Hepatocyte (in vitro differentiated cells): ENCODE measurements at regions not wholly inside any gene's neighbourhood (a gene's known extent, or its start where the extent isn't known, plus 50 kb on each side); places are given as distances from the start of the nearest gene placed in this dataset.

Experiments
- DNase-seq: peaks from one replicate; pipeline ENCODE4 v3.0.0-alpha.2; 2016; ENCODE audit warnings: low spot score
- H2AFZ ChIP-seq: fragments of 200-600 bp; sonication (generic); 2 replicates; pipeline ENCODE4 v1.6.0; 2016; ENCODE audit warnings: antibody characterized with exemption, mild to moderate bottlenecking
- H3K27ac ChIP-seq: fragments of 200-600 bp; sonication (generic); 2 replicates; pipeline ENCODE4 v1.5.1; 2016; ENCODE audit warnings: mild to moderate bottlenecking
- H3K27me3 ChIP-seq: fragments of 200-600 bp; sonication (generic); 2 replicates; pipeline ENCODE4 v1.6.1; 2016
- H3K36me3 ChIP-seq: fragments of 200-600 bp; sonication (generic); replicated peaks from 2 replicates; pipeline ENCODE4 v1.5.1; 2016; ENCODE audit warnings: low read depth; ENCODE audit not compliant: insufficient read depth
- H3K4me1 ChIP-seq: fragments of 200-600 bp; sonication (generic); 2 replicates; pipeline ENCODE4 v1.5.1; 2016; ENCODE audit warnings: mild to moderate bottlenecking, moderate library complexity; ENCODE audit not compliant: insufficient read depth
- H3K4me2 ChIP-seq: fragments of 200-600 bp; sonication (generic); 2 replicates; pipeline ENCODE4 v1.6.0; 2016
- H3K4me3 ChIP-seq: fragments of 200-600 bp; sonication (generic); 2 replicates; pipeline ENCODE4 v1.5.1; 2016; ENCODE audit warnings: mild to moderate bottlenecking
- H3K79me2 ChIP-seq: fragments of 200-600 bp; sonication (generic); 2 replicates; pipeline ENCODE4 v1.6.0; 2017; ENCODE audit warnings: mild to moderate bottlenecking
- H3K9me2 ChIP-seq: fragments of 200-600 bp; sonication (generic); replicated peaks from 2 replicates; pipeline ENCODE4 v1.6.0; 2017; ENCODE audit warnings: mild to moderate bottlenecking; ENCODE audit not compliant: insufficient read depth
- H3K9me3 ChIP-seq: fragments of 200-600 bp; sonication (generic); 2 replicates; pipeline ENCODE4 v1.5.1; 2016; ENCODE audit warnings: low read depth, mild to moderate bottlenecking
- H4K20me1 ChIP-seq: fragments of 200-600 bp; sonication (generic); 2 replicates; pipeline ENCODE4 v1.6.0; 2016; ENCODE audit warnings: mild to moderate bottlenecking; ENCODE audit not compliant: insufficient read depth, poor library complexity, severe bottlenecking
- CTCF ChIP-seq: fragments of 200-600 bp; sonication (generic); IDR thresholded peaks from 2 replicates; pipeline ENCODE4 v1.5.1; 2016; ENCODE audit warnings: antibody characterized with exemption, mild to moderate bottlenecking; ENCODE audit not compliant: poor library complexity
- EZH2 ChIP-seq: fragments of 200-600 bp; sonication (generic); IDR thresholded peaks from 2 replicates; pipeline ENCODE4 v1.6.1; 2016; ENCODE audit warnings: antibody characterized with exemption, mild to moderate bottlenecking, borderline replicate concordance
- EZH2phosphoT487 ChIP-seq: fragments of 200-600 bp; sonication (generic); IDR thresholded peaks from one replicate; pipeline ENCODE4 v1.6.1; 2018; ENCODE audit warnings: antibody characterized with exemption, mild to moderate bottlenecking, low read depth, moderate library complexity; ENCODE audit not compliant: unreplicated experiment, severe bottlenecking
- WGBS: methylation state at CpG from one replicate; pipeline ENCODE4 v1.1.6; 2016; ENCODE audit warnings: low lambda C conversion rate; ENCODE audit errors: missing lambda C conversion rate; 5-methylcytosine and 5-hydroxymethylcytosine counted together

- Histone ChIP-seq H3K27ac (no peak overlapping the region), H3K79me2 (no peaks in the 10 kb centered on the region), H4K20me1 (no peaks in the 10 kb centered on the region), H3K4me3 (no peak overlapping the region), H3K27me3 (no peaks in the 10 kb centered on the region), H3K4me1 (no peaks in the 10 kb centered on the region), H3K9me2 (no peaks in the 10 kb centered on the region), H2AFZ (no peak overlapping the region), H3K36me3 (no peaks in the 10 kb centered on the region), H3K4me2 (no peak overlapping the region), H3K9me3 (no peaks in the 10 kb centered on the region)
- WGBS: 83% methylated on average over 1 of the region's 1 CpG
- DNase-seq: no peak
- TF ChIP-seq EZH2phosphoT487: no peak
Observed at GRCh38 chr6:122129313-122130025, 270.0 kb upstream of the HSF2 start.

GRCh38 chr6:122130026-122130348, 269.5 kb upstream of the HSF2 start:
- Histone ChIP-seq H3K4me3 (no peak overlapping the region), H4K20me1 (no peaks in the 10 kb centered on the region), H3K27ac (no peak overlapping the region), H2AFZ (no peak overlapping the region), H3K36me3 (no peaks in the 10 kb centered on the region), H3K27me3 (no peaks in the 10 kb centered on the region), H3K4me2 (no peak overlapping the region), H3K9me2 (no peaks in the 10 kb centered on the region), H3K4me1 (no peaks in the 10 kb centered on the region), H3K9me3 (no peaks in the 10 kb centered on the region), H3K79me2 (no peaks in the 10 kb centered on the region)
- DNase-seq: no peak
- WGBS: 73% methylated on average over 3 of the region's 3 CpGs
- TF ChIP-seq EZH2: no peak
- TF ChIP-seq CTCF: no peak
- no peak for TF ChIP-seq EZH2phosphoT487

- WGBS: 88% methylated on average over 2 of the region's 2 CpGs
- H3K4me3 ChIP-seq: no peak overlapping the region
- no peak overlapping the region for H3K27ac ChIP-seq
- no peak overlapping the region for H2AFZ ChIP-seq
- no peak for DNase-seq
- no peaks in the 10 kb centered on the region for H3K79me2 ChIP-seq
- TF ChIP-seq CTCF (no peak), EZH2 (no peak), EZH2phosphoT487 (no peak)
- H3K27me3 ChIP-seq: no peaks in the 10 kb centered on the region
- no peaks in the 10 kb centered on the region for H3K9me3 ChIP-seq
- H3K9me2 ChIP-seq: no peaks in the 10 kb centered on the region
- no peaks in the 10 kb centered on the region for H4K20me1 ChIP-seq
- no peak overlapping the region for H3K4me2 ChIP-seq
- no peaks in the 10 kb centered on the region for H3K36me3 ChIP-seq
- no peaks in the 10 kb centered on the region for H3K4me1 ChIP-seq
Observed at GRCh38 chr6:122130518-122130917, 268.9 kb upstream of the HSF2 start.

DNA sequence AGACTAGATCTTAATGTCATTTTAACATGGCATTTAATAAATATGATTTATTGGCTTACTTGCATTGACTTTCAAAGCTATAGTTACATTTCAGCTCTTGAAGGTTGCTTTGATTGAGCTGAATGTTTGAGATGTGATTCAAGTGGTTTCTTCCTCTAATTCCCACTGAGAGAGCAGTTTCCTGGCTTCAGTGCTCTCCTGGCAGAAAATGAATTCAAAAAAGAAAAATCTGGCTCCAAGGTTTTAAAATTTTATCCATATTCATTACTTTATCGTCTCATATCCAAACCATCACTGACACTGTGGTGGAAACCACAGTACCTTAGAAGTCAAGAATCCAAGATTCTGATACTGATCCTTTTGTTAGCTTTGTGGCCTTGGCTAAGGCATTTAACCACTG, 263.1 kb upstream of the HSF2 start:
- no peaks in the 10 kb centered on the region for H3K27me3 ChIP-seq

More for the DNA sequence above, 263.1 kb upstream of the HSF2 start:
- H4K20me1 ChIP-seq: no peaks in the 10 kb centered on the region
- H3K9me2 ChIP-seq: no peaks in the 10 kb centered on the region
- no peak overlapping the region for H3K27ac ChIP-seq
- no peaks in the 10 kb centered on the region for H3K79me2 ChIP-seq
- H3K4me2 ChIP-seq: no peak overlapping the region
- no peaks in the 10 kb centered on the region for H3K36me3 ChIP-seq
- H3K4me3 ChIP-seq: no peak overlapping the region
- H3K9me3 ChIP-seq: no peaks in the 10 kb centered on the region
- no peak overlapping the region for H2AFZ ChIP-seq
- no peaks in the 10 kb centered on the region for H3K4me1 ChIP-seq
- 97% methylated on average over 1 of the region's 1 CpG for WGBS
- no peak for DNase-seq
- no peak for TF ChIP-seq EZH2
- no peak for TF ChIP-seq CTCF
